Lower leg skin (tissue), 4 donors: ENCODE measurements at regions not wholly inside any gene's neighbourhood (a gene's known extent, or its start where the extent isn't known, plus 50 kb on each side); places are given as distances from the start of the nearest gene placed in this dataset.
"Not testable (repeated sequence)": the region's sequence is repeated elsewhere in the genome, so short reads cannot be mapped to it uniquely, and the experiment has no call there.

Experiments
- DNase-seq, 2 donors: peaks; one replicate each; pipeline ENCODE4 v3.0.0-alpha.2; 2019; ENCODE audit warnings: low spot score in 2 of 2
- H3K4me3 ChIP-seq: fragments of 200-600 bp; sonication (generic); 2 replicates; pipeline ENCODE4 v1.5.1; 2017; ENCODE audit warnings: mild to moderate bottlenecking, low read depth; ENCODE audit not compliant: poor library complexity, severe bottlenecking
- POLR2A ChIP-seq, 2 donors: fragments of 450-650 bp; IDR thresholded peaks; one replicate each; pipeline ENCODE4 v1.6.1; 2016 to 2017; ENCODE audit warnings: antibody characterized with exemption in 2 of 2, mild to moderate bottlenecking in 1 of 2, moderate library complexity in 1 of 2
- whole genome bisulfite sequencing, 2 donors: methylation state at CpG; one replicate each; pipeline ENCODE4 v1.1.5; 2018; 5-methylcytosine and 5-hydroxymethylcytosine counted together
- intact Hi-C: fragments of 100-400 bp; cut with DNase I; formaldehyde crosslinking; loops from one replicate; pipeline ENCODE4 v1.15.0; 2023; ENCODE audit warnings: low total_unique reads
- TF ChIP-seq, protein P1 (sequence below), 3 donors: fragments of 450-650 bp; IDR thresholded peaks; one replicate each; pipeline ENCODE4 v1.5.1; 2016; ENCODE audit warnings: antibody characterized with exemption in 3 of 3, mild to moderate bottlenecking in 3 of 3, moderate library complexity in 2 of 3

DNA sequence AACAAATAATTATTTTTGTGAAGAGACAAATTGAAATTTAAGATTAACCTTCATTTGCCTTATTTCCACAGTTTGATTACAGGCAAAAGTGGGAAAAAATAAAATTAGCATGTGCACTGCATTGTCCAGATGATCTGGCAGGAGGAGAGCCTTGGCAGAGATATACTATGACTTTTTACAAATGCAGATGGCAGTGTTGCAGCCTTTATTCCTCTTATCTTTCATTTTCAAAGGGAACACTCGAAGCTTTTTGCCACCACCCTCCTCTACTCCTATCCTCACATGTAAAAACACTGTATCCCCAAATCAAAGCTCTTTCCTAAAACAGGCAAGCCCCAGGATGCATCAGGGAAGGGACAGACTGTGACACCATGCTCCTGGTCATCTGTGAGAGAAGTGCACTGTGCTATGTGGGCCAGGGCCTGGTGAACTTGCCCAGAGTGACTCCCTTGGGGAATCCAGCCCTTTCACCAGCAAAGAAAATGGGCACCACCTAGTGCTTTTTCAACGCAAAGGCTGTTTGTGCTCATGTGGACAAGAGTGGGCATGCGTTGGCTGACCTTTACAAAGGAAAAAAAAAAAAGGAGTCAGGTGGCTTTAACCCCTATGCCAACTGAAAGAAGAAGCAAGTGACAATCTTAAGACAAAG is 74.7 kb upstream of the ETAA1 start:
- DNase-seq, result no peak
- WGBS, 2 donors, result 49 to 69% methylated on average over 3 of the region's 3 CpGs
- TF ChIP-seq, protein P1, sequence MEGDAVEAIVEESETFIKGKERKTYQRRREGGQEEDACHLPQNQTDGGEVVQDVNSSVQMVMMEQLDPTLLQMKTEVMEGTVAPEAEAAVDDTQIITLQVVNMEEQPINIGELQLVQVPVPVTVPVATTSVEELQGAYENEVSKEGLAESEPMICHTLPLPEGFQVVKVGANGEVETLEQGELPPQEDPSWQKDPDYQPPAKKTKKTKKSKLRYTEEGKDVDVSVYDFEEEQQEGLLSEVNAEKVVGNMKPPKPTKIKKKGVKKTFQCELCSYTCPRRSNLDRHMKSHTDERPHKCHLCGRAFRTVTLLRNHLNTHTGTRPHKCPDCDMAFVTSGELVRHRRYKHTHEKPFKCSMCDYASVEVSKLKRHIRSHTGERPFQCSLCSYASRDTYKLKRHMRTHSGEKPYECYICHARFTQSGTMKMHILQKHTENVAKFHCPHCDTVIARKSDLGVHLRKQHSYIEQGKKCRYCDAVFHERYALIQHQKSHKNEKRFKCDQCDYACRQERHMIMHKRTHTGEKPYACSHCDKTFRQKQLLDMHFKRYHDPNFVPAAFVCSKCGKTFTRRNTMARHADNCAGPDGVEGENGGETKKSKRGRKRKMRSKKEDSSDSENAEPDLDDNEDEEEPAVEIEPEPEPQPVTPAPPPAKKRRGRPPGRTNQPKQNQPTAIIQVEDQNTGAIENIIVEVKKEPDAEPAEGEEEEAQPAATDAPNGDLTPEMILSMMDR (IDR thresholded peaks at IDR 0.05), result no peak
- no peak for TF ChIP-seq POLR2A (IDR thresholded peaks at IDR 0.05)
- H3K4me3 ChIP-seq, result no peak overlapping the region
- intact Hi-C loops, result no loop called here

- WGBS, 2 donors, result 72 to 77% methylated on average over 4 of the region's 4 CpGs
- intact Hi-C loops, result no loop called here
Observed at GRCh38 chr2:67323209-67323991, 73.7 kb upstream of the ETAA1 start.

DNA sequence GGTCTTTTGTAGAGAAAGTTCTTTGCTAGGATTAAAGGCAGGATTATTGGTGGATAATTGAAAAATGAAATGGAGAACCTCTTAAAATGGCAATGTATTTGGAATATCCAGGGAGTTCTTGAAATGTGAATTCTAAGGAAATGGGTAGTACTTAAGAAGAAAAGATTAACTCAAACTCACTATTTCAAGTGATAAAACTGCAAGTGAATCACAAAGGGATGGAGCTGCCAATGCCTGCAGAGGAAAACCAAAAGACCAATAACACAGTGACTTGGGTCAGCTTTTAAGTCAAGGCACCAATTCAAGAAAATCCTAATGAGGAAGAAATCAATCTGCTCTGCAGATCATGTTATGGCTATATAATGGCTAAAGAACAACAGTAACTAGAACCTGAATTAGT is 67.6 kb upstream of the ETAA1 start:
- TF ChIP-seq, protein P1 (IDR thresholded peaks at IDR 0.05), result no peak
- no peak for TF ChIP-seq POLR2A (IDR thresholded peaks at IDR 0.05)
- DNase-seq, result no peak
- intact Hi-C loops, result no loop called here
- no peak overlapping the region for H3K4me3 ChIP-seq

More at GRCh38 chr2:67323209-67323991, 73.7 kb upstream of the ETAA1 start:
- TF ChIP-seq, protein P1 (IDR thresholded peaks at IDR 0.05), result no peak
- TF ChIP-seq POLR2A (IDR thresholded peaks at IDR 0.05), result no peak
- H3K4me3 ChIP-seq, result no peak overlapping the region
- DNase-seq, result no peak

- H3K4me3 ChIP-seq, result no peak overlapping the region
- DNase-seq, result no peak
- intact Hi-C loops, result no loop called here
- TF ChIP-seq, protein P1 (IDR thresholded peaks at IDR 0.05), result no peak
- no peak for TF ChIP-seq POLR2A (IDR thresholded peaks at IDR 0.05)
Observed at GRCh38 chr2:67329951-67330350, 67.2 kb upstream of the ETAA1 start.

DNA sequence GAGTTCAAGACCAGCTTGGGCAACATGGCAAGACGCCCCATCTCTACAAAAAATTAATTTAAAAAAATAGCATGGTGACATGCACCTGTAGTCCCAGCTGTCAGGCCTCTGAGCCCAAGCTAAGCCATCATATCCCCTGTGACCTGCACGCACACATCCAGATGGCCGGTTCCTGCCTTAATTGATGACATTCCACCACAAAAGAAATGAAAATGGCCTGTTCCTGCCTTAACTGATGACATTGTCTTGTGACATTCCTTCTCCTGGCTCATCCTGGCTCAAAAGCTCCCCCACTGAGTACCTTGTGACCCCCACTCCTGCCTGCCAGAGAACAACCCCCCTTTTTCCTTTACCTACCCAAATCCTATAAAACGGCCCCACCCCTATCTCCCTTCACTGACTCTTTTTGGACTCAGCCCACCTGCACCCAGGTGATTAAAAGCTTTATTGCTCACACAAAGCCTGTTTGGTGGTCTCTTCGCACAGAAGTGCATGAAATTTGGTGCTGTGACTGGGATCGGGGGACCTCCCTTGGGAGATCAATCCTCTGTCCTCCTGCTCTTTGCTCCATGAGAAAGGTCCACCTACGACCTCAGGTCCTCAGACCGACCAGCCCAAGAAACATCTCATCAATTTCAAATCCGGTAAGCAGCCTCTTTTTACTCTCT is 65.6 kb upstream of the ETAA1 start:
- H3K4me3 ChIP-seq, DNase-seq, intact Hi-C loops: not testable (repeated sequence)
- 92 to 94% methylated on average over 9 of the region's 9 CpGs for WGBS, 2 donors

DNA sequence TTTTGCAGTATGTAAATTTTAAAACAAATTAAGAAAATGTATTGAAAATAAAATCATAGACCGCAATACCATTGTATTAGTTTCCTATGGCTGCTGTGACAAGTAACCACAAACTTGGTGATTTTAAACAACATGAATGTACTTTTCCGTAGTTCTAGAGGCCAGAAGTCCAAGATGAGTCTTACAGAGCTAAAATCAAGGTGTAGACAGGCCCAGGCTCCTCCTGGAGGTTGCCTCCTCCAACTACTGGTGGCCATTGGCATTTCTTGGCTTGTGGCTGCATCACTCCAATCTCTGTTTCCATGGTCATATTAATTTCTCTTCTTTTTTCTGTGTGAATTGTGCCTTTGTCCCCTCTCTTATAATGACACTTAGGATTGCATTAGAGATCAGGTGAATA is 59.2 kb upstream of the ETAA1 start:
- WGBS, 2 donors, result 84 to 94% methylated on average over 2 of the region's 2 CpGs
- no peak overlapping the region for H3K4me3 ChIP-seq
- intact Hi-C loops, result no loop called here
- TF ChIP-seq POLR2A (IDR thresholded peaks at IDR 0.05), result no peak
- TF ChIP-seq, protein P1 (IDR thresholded peaks at IDR 0.05), result no peak
- no peak for DNase-seq
